Gastrocnemius medialis (tissue), 4 donors: ENCODE measurements at regions not wholly inside any gene's neighbourhood (a gene's known extent, or its start where the extent isn't known, plus 50 kb on each side); places are given as distances from the start of the nearest gene placed in this dataset.

ENCODE experiments used
- ATAC-seq, 2 donors: fragments of 150-250 bp; one replicate each; pipeline ENCODE4 v1.9.1; 2016
- DNase-seq, 2 donors: peaks; one replicate each; pipeline ENCODE4 v3.0.0-alpha.2; 2019
- H3K27ac ChIP-seq, 4 donors: fragments of 200-600 bp; sonication (generic); 1 replicate in 1 of 4; 2 replicates in 3 of 4; pipeline ENCODE4 v1.5.1; 2016 to 2018; ENCODE audit warnings: mild to moderate bottlenecking in 2 of 4, moderate library complexity in 1 of 4
- H3K27me3 ChIP-seq, 3 donors: fragments of 200-600 bp; sonication (generic) in 2 of 3; 1 replicate in 1 of 3; 2 replicates in 2 of 3; pipeline versions ENCODE4 v1.5.1 to v1.6.0; 2016 to 2019; ENCODE audit warnings: mild to moderate bottlenecking in 1 of 3, moderate library complexity in 1 of 3
- H3K36me3 ChIP-seq, 2 donors: fragments of 200-600 bp; sonication (generic) in 1 of 2; one replicate each; pipeline ENCODE4 v1.5.1; 2017 to 2018
- H3K4me1 ChIP-seq, 2 donors: fragments of 200-600 bp; sonication (generic) in 1 of 2; one replicate each; pipeline ENCODE4 v1.5.1; 2016 to 2017; ENCODE audit warnings: mild to moderate bottlenecking in 2 of 2
- H3K4me3 ChIP-seq, 4 donors: fragments of 200-600 bp; sonication (generic) in 3 of 4; 1 replicate in 1 of 4; 2 replicates in 3 of 4; pipeline ENCODE4 v1.5.1; 2016 to 2019; ENCODE audit warnings: mild to moderate bottlenecking in 2 of 4
- H3K9me3 ChIP-seq, 3 donors: fragments of 200-600 bp; sonication (generic) in 2 of 3; 1 replicate in 1 of 3; 2 replicates in 2 of 3; pipeline ENCODE4 v1.5.1; 2016 to 2019
- CTCF ChIP-seq, 5 experiments: fragments of 450-650 bp in 3 of 5; fragments of 200-600 bp in 2 of 5; sonication (generic) in 2 of 5; IDR thresholded peaks in 4 of 5; conservative IDR thresholded peaks in 1 of 5; 1 replicate in 4 of 5; 2 replicates in 1 of 5; pipeline ENCODE4 v1.5.1; 2016 to 2019; ENCODE audit warnings: antibody characterized with exemption in 5 of 5, mild to moderate bottlenecking in 3 of 5, moderate library complexity in 3 of 5
- POLR2A ChIP-seq, 2 donors: fragments of 450-650 bp; IDR thresholded peaks; one replicate each; pipeline ENCODE4 v1.6.1; 2017; ENCODE audit warnings: antibody characterized with exemption in 2 of 2, mild to moderate bottlenecking in 2 of 2, moderate library complexity in 2 of 2
- in situ Hi-C, 4 donors: fragments of 200-750 bp; cut with MboI; loops; one replicate each; pipeline versions ENCODE4 v1.15.0 to v1.8.0; 2017; ENCODE audit warnings: low sequenced_read_pairs in 4 of 4
- intact Hi-C: fragments of 100-400 bp; cut with DNase I; formaldehyde crosslinking; loops from one replicate; pipeline ENCODE4 v1.15.1; 2023; ENCODE audit warnings: low total_unique reads

- Histone ChIP-seq H3K4me1 (no peaks in the 10 kb centered on the region), H3K9me3 (no peaks in the 10 kb centered on the region), H3K4me3 (no peak overlapping the region), H3K27ac (no peak overlapping the region), H3K36me3 (no peaks in the 10 kb centered on the region), H3K27me3 (no peaks in the 10 kb centered on the region)
- DNase-seq (no peak), ATAC-seq (no peak)
- TF ChIP-seq POLR2A (IDR thresholded peaks at IDR 0.05), result no peak
- no peak for TF ChIP-seq CTCF (IDR thresholded peaks at IDR 0.05 in 4 of 5, conservative IDR thresholded peaks at IDR 0.05 in 1 of 5)
- in situ Hi-C loops, result no loop called here
- intact Hi-C loops, result no loop called here
These were observed 138.2 kb downstream of the NUAK1 start for GRCh38 chr12:106000382-106001104.

- no peaks in the 10 kb centered on the region for H3K27me3 ChIP-seq
- in situ Hi-C loops, result no loop called here
- no peak for ATAC-seq
- H3K4me1 ChIP-seq, result no peaks in the 10 kb centered on the region
- no peak for DNase-seq
- no peaks in the 10 kb centered on the region for H3K9me3 ChIP-seq
- H3K4me3 ChIP-seq, result no peak overlapping the region
- no peak overlapping the region for H3K27ac ChIP-seq
- H3K36me3 ChIP-seq, result no peaks in the 10 kb centered on the region
- intact Hi-C loops, result no loop called here
- TF ChIP-seq CTCF (IDR thresholded peaks at IDR 0.05 in 4 of 5, conservative IDR thresholded peaks at IDR 0.05 in 1 of 5), result no peak
- no peak for TF ChIP-seq POLR2A (IDR thresholded peaks at IDR 0.05)
These were observed 137.5 kb downstream of the NUAK1 start for GRCh38 chr12:106001105-106001836.

- ATAC-seq (no peak), DNase-seq (no peak)
- in situ Hi-C loops (no loop called here), intact Hi-C loops (no loop called here)
- Histone ChIP-seq H3K27ac (no peak overlapping the region), H3K4me3 (no peak overlapping the region), H3K27me3 (no peaks in the 10 kb centered on the region), H3K9me3 (no peaks in the 10 kb centered on the region), H3K36me3 (no peaks in the 10 kb centered on the region), H3K4me1 (no peaks in the 10 kb centered on the region)
- TF ChIP-seq POLR2A (IDR thresholded peaks at IDR 0.05) (no peak), CTCF (IDR thresholded peaks at IDR 0.05 in 4 of 5, conservative IDR thresholded peaks at IDR 0.05 in 1 of 5) (no peak)
These were observed 136.9 kb downstream of the NUAK1 start for GRCh38 chr12:106001837-106002218.

GRCh38 chr12:106003297-106003696, 135.5 kb downstream of the NUAK1 start:
- TF ChIP-seq POLR2A (IDR thresholded peaks at IDR 0.05) (no peak), CTCF (IDR thresholded peaks at IDR 0.05 in 4 of 5, conservative IDR thresholded peaks at IDR 0.05 in 1 of 5) (no peak)
- no peaks in the 10 kb centered on the region for H3K9me3 ChIP-seq
- no peak overlapping the region for H3K4me3 ChIP-seq
- no peaks in the 10 kb centered on the region for H3K36me3 ChIP-seq
- DNase-seq (no peak), ATAC-seq (no peak)
- H3K27ac ChIP-seq, result no peak overlapping the region
- no peaks in the 10 kb centered on the region for H3K4me1 ChIP-seq
- no peaks in the 10 kb centered on the region for H3K27me3 ChIP-seq
- in situ Hi-C loops (no loop called here), intact Hi-C loops (no loop called here)
